SK-N-SH (cell line): ENCODE measurements at regions not wholly inside any gene's neighbourhood (a gene's known extent, or its start where the extent isn't known, plus 50 kb on each side); places are given as distances from the start of the nearest gene placed in this dataset.

Source experiments
- CTCF ChIP-seq: fragments of 200-600 bp; sonication (generic); IDR thresholded peaks from 2 replicates; pipeline ENCODE4 v1.6.1; 2017; ENCODE audit warnings: antibody characterized with exemption, mild to moderate bottlenecking, moderate library complexity
- EZH2phosphoT487 ChIP-seq: fragments of 200-600 bp; sonication (generic); IDR thresholded peaks from 2 replicates; pipeline ENCODE4 v1.6.1; 2017; ENCODE audit warnings: low read depth, mixed run types, mild to moderate bottlenecking, antibody characterized with exemption, moderate library complexity, borderline replicate concordance
- TCF12 ChIP-seq: IDR thresholded peaks from 2 replicates; pipeline ENCODE4 v1.4.0; 2012
- TF ChIP-seq, protein P1 (sequence below): IDR thresholded peaks from 2 replicates; pipeline ENCODE4; 2012

DNA sequence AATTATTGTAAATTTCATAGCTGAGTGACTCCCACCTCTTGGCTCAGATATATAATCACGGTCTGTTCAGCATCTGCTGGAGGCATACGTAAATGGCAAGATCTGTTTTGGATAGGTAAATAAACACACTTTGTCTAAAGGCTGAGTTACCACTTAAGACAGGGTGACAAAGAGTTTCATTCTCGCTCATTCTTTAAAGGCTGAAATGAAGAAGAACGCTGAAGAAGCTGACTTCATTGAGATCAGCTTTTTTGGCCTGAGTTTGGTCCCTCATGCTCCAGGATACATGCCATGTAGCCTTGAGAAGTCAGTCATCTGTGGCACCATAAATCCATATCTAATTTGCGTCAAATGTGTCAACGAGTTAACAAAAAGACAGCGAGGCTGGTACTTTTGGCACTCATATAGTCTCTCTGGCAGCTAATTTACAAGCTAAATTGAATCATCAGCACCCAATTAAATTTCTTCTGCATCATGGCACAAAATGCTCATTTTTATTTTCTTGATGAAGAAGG lies 309.9 kb downstream of the GPAM start:
- TF ChIP-seq CTCF (no peak), EZH2phosphoT487 (no peak), TCF12 (no peak)
- TF ChIP-seq, protein P1, sequence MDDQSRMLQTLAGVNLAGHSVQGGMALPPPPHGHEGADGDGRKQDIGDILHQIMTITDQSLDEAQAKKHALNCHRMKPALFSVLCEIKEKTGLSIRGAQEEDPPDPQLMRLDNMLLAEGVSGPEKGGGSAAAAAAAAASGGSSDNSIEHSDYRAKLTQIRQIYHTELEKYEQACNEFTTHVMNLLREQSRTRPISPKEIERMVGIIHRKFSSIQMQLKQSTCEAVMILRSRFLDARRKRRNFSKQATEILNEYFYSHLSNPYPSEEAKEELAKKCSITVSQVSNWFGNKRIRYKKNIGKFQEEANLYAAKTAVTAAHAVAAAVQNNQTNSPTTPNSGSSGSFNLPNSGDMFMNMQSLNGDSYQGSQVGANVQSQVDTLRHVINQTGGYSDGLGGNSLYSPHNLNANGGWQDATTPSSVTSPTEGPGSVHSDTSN, result no peak
